Panc1 (cell line): ENCODE measurements at regions not wholly inside any gene's neighbourhood (a gene's known extent, or its start where the extent isn't known, plus 50 kb on each side); places are given as distances from the start of the nearest gene placed in this dataset.

ENCODE experiments used
- ATAC-seq: fragments of 200-7000 bp; cut with Tn5 transposase; 2 replicates; pipeline ENCODE4 v1.9.1; 2020; ENCODE audit warnings: mild to moderate bottlenecking, moderate library complexity
- BruUV-seq: library from RNA; stranded (reverse); fragments of 400-500 nt; replicated peaks from 2 replicates; lab custom pipeline; 2021; lab: Mats Ljungman, UMichigan
- CTCF ChIA-PET: fragments of 300-600 bp; sonication (Branson Sonifier 250); formaldehyde crosslinking; loops from one replicate; lab custom pipeline; 2022; ENCODE audit warnings: antibody characterized with exemption; lab: Charles Lee
- POLR2A ChIA-PET: fragments of 300-600 bp; sonication (Branson Sonifier 250); formaldehyde crosslinking; loops from one replicate; lab custom pipeline; 2022; ENCODE audit warnings: antibody characterized with exemption; lab: Charles Lee
- DNase-seq: peaks from one replicate; pipeline ENCODE4 v3.0.0-alpha.2; 2010; ENCODE audit warnings: low read depth, low spot score
- H3K27ac ChIP-seq: 2 replicates; pipeline ENCODE4 v1.5.1; 2011; ENCODE audit warnings: mild to moderate bottlenecking, low read length, inconsistent platforms
- H3K27me3 ChIP-seq: fragments of 200-500 bp; sonication (Bioruptor generic); 2 replicates; pipeline ENCODE4 v1.6.0; 2014; ENCODE audit warnings: low read length, inconsistent platforms; ENCODE audit not compliant: control insufficient read depth, insufficient read depth
- H3K36me3 ChIP-seq: fragments of 200-500 bp; sonication (Bioruptor generic); 2 replicates; pipeline ENCODE4 v1.5.1; 2014; ENCODE audit warnings: inconsistent platforms, mild to moderate bottlenecking, low read length, moderate library complexity; ENCODE audit not compliant: control insufficient read depth, insufficient read depth
- H3K4me1 ChIP-seq: 2 replicates; pipeline ENCODE4 v1.5.1; 2011; ENCODE audit warnings: inconsistent platforms, mild to moderate bottlenecking, low read length, moderate library complexity; ENCODE audit not compliant: control insufficient read depth, insufficient read depth
- H3K4me3 ChIP-seq, 2 experiments: 2 replicates each; pipeline ENCODE4 v1.5.1; 2011 to 2012; ENCODE audit warnings: low read depth in 2 of 2, low read length in 2 of 2, mild to moderate bottlenecking in 2 of 2, inconsistent platforms in 1 of 2, moderate library complexity in 1 of 2
- H3K9me3 ChIP-seq: fragments of 200-500 bp; sonication (Bioruptor generic); 2 replicates; pipeline ENCODE4 v1.5.1; 2014; ENCODE audit warnings: low read depth, mild to moderate bottlenecking, inconsistent platforms, low read length, moderate library complexity; ENCODE audit not compliant: control insufficient read depth, insufficient read depth
- CTCF ChIP-seq: fragments of 450-650 bp; IDR thresholded peaks from 2 replicates; pipeline ENCODE4 v1.5.1; 2017; ENCODE audit warnings: mild to moderate bottlenecking
- POLR2AphosphoS5 ChIP-seq: IDR thresholded peaks from 2 replicates; pipeline ENCODE4 v1.6.1; 2012; ENCODE audit warnings: mild to moderate bottlenecking, low read depth, low read length, moderate library complexity
- REST ChIP-seq, 2 experiments: IDR thresholded peaks; 2 replicates each; pipeline ENCODE4 v1.6.1; 2011 to 2012; ENCODE audit warnings: low read depth in 2 of 2, control low read depth in 1 of 2, low read length in 1 of 2, mild to moderate bottlenecking in 1 of 2, moderate library complexity in 1 of 2; ENCODE audit not compliant: insufficient read depth in 1 of 2
- SIN3A ChIP-seq: IDR thresholded peaks from 2 replicates; pipeline ENCODE4 v1.6.1; 2012; ENCODE audit warnings: low read depth, mild to moderate bottlenecking, low read length, moderate library complexity, borderline replicate concordance; ENCODE audit not compliant: insufficient read depth
- TCF7L2 ChIP-seq: IDR thresholded peaks from 2 replicates; pipeline ENCODE4 v1.6.1; 2011; ENCODE audit warnings: mild to moderate bottlenecking, low read depth, low read length, inconsistent platforms
- in situ Hi-C: cut with HindIII; loops from 2 replicates; pipeline ENCODE4 v1.10.0; 2016; ENCODE audit warnings: low sequenced_read_pairs, low pct_unique_long_range_greater_than_20kb
- intact Hi-C: fragments of 100-400 bp; cut with micrococcal nuclease; formaldehyde crosslinking; loops from one replicate; pipeline ENCODE4 v1.10.0; 2022; ENCODE audit not compliant: unreplicated experiment

DNA sequence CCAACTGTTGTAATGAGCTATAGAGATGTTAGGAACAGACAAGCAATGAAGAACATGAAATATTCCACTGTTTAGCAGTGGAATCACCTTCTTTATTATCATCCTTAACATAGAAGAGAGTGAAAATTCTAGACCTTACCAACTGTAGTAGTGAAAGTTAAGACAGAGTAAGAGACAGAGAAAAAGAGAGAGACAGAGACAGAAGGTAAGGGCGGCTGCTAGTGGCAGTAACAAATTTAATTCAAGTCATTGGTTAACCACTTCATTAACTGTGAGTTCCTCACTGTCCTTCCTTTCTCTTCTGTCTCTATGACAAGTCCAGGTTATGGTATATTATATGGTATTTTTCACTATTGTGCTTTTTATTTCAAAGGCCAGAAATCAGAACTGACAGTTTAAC is 355.7 kb upstream of the ESRRG start:
- H3K36me3 ChIP-seq = no peaks in the 10 kb centered on the region
- H3K27ac ChIP-seq = no peak overlapping the region
- no peak for TF ChIP-seq TCF7L2
- no peak for TF ChIP-seq CTCF
- no peak for TF ChIP-seq SIN3A
- TF ChIP-seq REST (IDR thresholded peaks at IDR 0.05; ENCODE audit: insufficient read depth in 1 of 2, low read depth in 2 of 2, low read length in 1 of 2) = no peak
- no peak for TF ChIP-seq POLR2AphosphoS5
- peaks cover 15% of the 10 kb centered on the region for H3K27me3 ChIP-seq
- ChIA-PET POLR2A (no interaction called here), CTCF (no interaction called here)
- no peaks in the 10 kb centered on the region for H3K4me1 ChIP-seq
- ATAC-seq (no peak), DNase-seq (no peak)
- intact Hi-C loops (no loop called here), in situ Hi-C loops (no loop called here)
- BruUV-seq = no TSS peak
- no peak overlapping the region for H3K4me3 ChIP-seq
- no peaks in the 10 kb centered on the region for H3K9me3 ChIP-seq

DNA sequence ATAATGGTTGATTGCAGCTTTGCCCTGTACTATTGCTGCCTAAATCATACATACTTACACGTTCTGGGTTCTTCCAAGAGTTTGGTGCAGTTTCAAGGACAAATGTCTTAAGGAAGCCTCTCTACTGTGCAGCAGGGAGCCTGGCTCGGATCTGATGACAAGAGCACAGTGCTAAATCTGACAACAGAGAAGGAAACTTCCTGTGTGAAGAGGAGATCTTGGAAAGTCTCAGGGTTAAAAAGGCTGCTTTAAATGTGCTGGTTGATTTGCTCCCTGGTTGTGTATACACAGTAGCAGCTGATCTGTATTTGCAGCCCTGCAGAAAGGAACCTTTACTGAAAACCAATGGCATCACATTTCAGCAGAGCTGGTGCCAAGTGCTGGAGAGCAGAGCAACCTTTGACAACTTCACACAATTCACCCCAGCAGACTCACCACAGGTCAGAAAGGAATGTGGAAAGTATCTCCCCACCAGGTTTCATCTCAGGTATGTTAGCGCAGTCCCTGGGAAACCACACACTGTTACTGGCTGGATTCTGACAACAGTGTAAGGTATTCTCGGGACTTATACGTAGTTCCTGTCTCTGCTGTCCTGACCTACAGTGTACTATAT is 355.0 kb upstream of the ESRRG start:
- H3K27me3 ChIP-seq = peaks cover 15% of the 10 kb centered on the region
- ChIA-PET POLR2A (no interaction called here), CTCF (no interaction called here)
- no peak overlapping the region for H3K27ac ChIP-seq
- no peaks in the 10 kb centered on the region for H3K9me3 ChIP-seq
- intact Hi-C loops (no loop called here), in situ Hi-C loops (no loop called here)
- no peak for DNase-seq
- TF ChIP-seq POLR2AphosphoS5 (no peak), REST (IDR thresholded peaks at IDR 0.05; ENCODE audit: insufficient read depth in 1 of 2, low read depth in 2 of 2, low read length in 1 of 2) (no peak), SIN3A (no peak), CTCF (no peak), TCF7L2 (no peak)
- BruUV-seq = no TSS peak
- ATAC-seq = no peak
- no peak overlapping the region for H3K4me3 ChIP-seq
- no peaks in the 10 kb centered on the region for H3K36me3 ChIP-seq
- no peaks in the 10 kb centered on the region for H3K4me1 ChIP-seq
